ENCODE measurements at regions not wholly inside any gene's neighbourhood (a gene's known extent, or its start where the extent isn't known, plus 50 kb on each side); places are given as distances from the start of the nearest gene placed in this dataset.
"Not testable (repeated sequence)": the region's sequence is repeated elsewhere in the genome, so short reads cannot be mapped to it uniquely, and the experiment has no call there.

DNA sequence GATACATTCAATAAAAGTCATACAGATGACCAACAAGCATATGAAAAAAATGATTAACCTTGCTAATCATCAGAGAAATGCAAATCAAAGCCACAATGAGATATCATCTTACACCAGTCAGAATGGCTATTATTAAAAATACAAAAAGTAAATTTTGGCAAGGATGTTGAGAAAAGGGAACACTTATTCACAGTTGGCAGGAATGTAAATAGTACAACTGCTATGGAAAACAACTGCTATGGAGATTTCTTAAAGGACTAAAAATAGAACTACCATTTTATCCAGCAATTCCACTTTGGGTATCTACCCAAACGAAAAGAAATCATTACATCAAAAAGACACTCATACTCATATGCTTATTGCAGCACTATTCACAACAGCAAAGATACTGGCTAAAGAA, 1121.8 kb downstream of the TBL1XR1 start:
- no peak for DNase-seq (ENCODE audit: low read depth, low spot score)

DNA sequence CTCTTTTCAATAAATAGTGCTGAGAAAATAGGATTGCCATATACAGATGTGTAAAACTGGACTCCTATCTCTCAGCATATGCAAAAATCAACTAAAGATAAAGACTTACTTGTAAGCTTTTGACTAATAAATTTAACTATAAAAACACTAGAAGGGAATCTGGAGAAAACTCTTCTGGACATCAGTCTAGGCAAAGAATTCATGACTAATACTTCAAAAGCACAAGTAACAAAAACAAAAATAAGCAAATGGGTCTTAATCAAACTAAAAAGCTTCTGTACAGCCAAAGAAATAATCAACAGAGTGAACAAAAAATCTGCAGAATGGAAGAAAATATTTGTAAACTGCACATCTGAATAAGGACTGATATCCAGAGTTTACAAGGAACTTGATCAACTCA, 1122.2 kb downstream of the TBL1XR1 start:
- no peak for DNase-seq (ENCODE audit: low read depth, low spot score)

DNA sequence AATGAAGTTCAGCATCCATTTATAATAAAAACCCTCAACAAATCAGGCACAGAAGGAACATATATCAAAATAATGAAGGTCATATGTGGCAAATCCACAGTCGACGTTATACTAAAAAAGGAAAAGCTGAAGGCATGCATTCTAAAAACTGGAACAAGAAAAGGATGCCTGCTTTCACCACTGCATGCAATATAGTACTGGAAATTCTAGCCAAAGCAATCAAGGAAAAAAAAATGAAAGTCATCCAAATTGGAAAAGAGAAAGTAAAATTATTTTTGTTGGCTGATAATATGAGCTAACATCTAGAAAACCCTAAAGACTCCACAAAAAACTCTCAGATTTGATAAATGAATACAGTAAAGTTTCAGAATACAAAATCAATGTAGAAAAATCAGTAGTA, 1123.2 kb downstream of the TBL1XR1 start:
- no peak for DNase-seq (ENCODE audit: low read depth, low spot score)

DNA sequence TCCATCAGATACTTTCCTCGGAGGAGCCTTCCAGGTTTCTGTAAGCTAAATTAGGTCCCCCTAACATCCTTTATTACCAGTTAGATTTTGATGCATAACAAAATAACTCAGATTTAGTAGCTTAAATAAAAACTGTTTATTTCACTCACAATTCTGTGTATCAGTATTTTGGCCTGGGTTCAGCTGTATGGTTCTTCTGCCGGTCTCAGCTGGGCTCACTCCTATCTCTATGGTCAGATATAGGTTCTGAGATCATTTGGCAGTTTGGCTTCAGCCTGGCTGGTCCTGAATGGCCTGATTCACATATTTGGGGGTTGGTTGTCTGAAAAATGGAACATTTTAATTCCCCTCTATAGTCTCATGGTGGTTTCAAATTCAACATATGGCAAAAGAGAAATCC, 1125.3 kb downstream of the TBL1XR1 start:
- no peak for DNase-seq (ENCODE audit: low read depth, low spot score)

DNA sequence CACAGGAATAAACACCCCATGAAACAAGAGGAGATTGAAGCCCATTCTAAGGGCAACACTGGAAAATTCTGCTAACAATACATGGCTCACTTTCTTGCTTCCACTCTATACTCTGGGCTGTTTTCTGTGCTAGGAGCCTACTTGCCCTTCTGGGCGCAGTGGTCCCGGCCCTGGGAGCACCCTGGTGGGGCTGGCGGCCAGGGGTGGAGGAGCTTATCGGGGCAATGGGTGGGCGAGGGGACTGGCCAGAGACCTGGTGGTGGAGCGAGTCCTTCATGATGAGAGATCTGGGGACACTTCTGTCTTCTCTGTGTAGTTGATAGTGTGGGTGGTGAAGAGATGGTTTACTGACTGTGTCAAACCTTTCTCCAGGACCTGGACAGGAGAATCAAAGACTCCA, 1128.5 kb downstream of the TBL1XR1 start:
- no peak for DNase-seq (ENCODE audit: low read depth, low spot score)

DNA sequence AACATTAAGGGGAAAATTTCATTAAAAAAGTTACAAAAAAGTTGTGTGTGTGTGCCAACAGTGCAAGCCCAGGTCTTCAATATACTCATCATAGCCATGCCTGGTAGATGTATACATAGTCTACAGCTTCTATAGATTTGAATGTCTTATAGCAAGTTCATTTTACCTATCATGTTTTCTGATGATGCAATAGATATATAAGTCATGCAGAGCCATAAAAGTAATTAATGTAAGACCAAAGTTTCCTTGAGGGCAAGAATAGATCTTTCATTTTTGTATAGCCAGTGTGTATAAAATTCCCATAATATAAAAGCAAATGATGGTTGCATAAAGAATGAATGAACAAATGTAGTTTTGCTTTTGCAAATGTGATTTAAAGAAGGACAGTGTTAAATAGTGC, 1138.4 kb downstream of the TBL1XR1 start:
- no peak for DNase-seq (ENCODE audit: low read depth, low spot score)

DNA sequence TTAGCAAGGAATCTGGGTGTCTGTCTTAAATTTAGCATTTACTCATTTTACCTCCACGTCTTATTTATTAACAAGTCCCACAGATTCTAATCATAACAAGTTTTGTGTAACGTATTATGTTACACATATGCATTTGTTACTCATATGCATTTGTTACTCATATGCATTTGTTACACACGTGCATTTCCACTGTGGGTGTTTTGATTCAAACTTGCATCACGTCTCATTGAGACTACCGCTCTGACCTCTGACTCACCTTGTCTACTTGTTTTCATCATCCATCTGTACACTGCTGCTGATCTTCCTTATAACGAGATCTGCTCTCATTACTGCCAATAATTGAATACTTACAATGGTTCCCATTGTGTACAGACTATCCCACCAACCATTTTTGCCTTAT, 1141.4 kb downstream of the TBL1XR1 start:
- no peak for DNase-seq (ENCODE audit: low read depth, low spot score)

DNA sequence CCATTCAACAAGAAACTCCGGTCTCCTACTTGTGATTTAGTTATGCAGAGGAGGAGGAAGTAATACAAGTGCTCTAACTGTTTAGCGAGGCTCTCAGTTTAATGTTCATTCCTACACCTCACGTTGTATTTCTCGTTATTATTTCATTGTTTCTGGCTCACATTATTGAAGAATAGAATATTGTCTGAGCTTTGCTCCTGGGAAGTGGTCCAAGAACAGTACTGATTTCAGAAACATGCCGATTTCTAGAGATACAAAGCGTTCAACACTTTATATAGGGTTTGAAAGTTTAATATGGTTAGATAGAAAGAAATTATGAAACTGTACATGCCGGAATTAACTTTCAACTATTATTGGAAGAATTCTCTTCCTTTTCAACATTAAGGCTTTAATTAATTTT, 1145.5 kb downstream of the TBL1XR1 start:
- no peak for DNase-seq (ENCODE audit: low read depth, low spot score)

DNA sequence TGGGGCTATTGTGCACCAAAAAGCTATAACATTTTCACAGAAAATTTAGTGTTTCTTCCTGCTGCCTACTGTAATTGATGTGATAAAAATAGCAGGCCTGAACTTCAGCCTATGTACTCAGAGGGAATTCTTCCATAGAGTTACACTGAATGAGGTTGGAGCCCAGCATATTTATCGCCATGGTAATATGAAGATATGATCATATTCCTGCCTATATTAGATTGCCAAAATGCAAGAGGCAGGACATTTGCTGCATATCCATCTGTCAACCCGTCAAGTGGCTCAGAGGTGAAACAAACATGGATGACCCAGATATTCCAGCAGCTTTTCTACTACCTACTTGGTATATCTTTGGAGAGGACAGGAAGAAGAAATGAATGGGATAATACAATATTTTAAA, 1150.6 kb downstream of the TBL1XR1 start:
- DNase-seq (ENCODE audit: low read depth, low spot score) = no peak

DNA sequence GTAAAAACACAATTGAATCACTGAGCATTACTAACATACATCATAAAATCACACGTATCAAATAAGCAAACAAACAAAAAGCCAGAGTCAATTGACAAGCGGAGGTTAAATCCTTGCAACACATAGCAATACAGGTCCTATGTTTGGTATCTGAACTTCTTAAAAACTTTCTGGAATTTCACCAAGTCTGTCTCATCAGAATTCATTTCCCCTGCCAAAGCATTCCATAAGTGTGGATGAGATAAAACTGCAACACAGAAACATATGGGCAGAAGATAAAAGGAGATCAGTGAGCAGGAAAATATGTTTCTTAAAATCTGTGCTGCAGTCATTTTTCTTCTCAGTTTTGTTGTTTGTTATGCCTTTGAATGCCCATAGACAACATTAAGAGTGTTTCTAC, 1155.5 kb downstream of the TBL1XR1 start:
- no peak for DNase-seq (ENCODE audit: low read depth, low spot score)

DNA sequence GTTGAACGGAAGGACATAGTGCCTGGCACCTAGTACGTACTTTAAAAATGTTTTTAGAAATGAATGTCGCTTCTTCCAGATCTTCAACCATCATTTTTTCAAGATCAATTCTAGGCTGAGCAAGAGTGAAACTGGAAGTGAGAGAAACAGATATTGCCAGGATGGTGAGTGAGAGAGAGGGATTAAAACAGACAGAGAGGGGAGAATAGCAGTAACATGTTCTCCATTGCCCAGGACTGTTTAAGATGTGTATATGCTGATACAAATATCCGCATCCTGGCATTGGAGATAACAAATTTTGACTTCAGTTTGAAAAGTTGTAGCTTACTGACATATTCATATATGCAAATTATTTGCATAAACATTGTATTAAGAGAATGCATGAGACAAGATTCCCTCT, 1156.1 kb downstream of the TBL1XR1 start:
- DNase-seq (ENCODE audit: low read depth, low spot score) = no peak

DNA sequence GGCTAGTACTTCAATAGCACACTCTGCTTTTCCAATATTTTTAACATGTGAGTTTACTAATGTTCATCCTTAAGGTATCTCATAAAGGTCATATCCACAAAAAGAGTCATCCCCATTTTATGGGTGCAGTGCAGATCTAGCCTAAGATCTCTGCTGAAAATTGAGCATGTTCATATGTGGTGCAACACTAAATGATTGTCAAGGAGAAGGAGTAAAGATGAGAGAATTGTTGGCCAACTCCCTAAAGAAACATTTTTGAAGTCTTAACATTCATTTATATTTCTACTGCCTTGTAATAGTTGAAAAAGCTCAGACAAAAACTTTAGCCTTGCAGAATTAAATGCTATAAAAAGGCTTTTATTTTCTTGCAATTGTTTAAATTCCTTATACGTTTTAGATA, 1159.6 kb downstream of the TBL1XR1 start:
- DNase-seq (ENCODE audit: low read depth, low spot score) = no peak

DNA sequence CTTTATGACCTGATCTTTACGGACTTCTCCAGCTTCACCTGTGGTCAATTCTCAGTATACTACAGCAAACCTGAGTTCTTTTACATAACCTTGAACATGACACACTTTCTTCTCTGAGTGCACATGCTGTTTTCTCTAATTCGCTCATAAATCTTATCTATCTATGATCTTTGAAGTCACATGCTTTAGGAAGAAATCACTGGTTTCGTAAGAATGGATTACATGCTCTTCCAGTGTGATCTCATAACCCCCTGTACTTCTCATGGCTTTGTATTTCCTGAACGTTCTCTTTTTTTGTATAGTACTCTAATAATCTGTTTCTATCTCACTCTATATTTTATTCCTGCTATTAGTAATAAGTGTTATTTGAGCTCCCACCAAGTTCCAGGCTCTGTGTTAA, 1165.2 kb downstream of the TBL1XR1 start:
- DNase-seq (ENCODE audit: low read depth, low spot score) = no peak

DNA sequence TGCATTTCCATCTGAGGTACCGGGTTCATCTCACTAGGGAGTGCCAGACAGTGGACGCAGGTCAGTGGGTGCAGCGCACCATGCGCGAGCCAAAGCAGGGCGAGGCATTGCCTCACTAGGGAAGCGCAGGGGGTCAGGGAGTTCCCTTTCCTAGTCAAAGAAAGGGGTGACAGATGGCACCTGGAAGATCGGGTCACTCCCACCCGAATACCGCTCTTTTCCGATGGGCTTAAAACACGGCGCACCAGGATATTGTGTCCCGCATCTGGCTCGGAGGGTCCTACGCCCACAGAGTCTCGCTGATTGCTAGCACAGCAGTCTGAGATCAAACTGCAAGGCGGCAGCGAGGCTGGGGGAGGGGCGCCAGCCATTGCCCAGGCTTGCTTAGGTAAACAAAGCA, 1157.1 kb downstream of the NAALADL2 start:
- DNase-seq (ENCODE audit: low read depth, low spot score) = not testable (repeated sequence)

DNA sequence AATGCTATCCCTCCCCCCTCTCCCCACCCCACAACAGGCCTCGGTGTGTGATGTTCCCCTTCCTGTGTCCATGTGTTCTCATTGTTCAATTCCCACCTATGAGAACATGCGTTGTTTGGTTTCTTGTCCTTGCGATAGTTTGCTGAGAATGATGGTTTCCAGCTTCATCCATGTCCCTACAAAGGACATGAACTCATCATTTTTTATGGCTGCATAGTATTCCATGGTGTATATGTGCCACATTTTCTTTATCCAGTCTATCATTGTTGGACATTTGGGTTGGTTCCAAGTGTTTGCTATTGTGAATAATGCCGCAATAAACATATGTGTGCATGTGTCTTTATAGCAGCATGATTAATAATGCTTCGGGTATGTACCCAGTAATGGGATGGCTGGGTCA, 1156.1 kb downstream of the NAALADL2 start:
- DNase-seq (ENCODE audit: low read depth, low spot score) = not testable (repeated sequence)

DNA sequence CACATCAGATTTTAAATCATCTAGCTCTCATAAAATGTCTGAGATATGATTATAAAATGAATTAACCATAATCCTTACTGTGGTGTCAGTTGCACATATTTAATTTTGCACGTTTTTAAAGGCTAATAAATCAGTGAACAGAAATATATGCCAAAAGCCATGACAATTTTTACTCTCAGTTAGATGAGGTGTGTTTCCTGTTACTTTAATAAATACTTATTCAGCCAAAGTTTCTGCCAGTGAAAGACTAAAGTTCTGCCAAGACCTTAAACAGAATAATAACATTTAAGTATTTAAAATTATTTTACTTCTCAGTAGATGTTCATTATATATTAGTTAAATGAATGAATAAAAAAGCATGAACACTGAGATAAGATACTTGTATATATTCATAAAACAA, 1150.1 kb downstream of the NAALADL2 start:
- DNase-seq (ENCODE audit: low read depth, low spot score) = no peak

DNA sequence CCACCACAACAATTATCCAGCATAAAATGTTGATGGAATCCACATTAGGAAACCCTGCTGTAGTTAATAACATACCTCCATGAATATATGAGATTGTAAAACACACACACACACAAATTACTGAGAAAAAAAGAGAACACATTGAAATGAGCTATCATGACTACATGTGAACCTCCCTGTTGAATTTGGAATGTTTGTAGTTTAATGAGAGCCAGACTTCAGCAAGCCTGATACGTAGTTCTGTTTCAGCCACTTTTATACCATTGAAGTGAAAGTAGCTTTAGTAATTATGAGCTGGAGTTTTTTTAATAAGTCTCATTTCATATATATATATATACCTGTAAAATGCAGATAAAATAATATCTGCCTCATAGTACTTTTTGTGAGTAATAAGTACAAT, 1146.4 kb downstream of the NAALADL2 start:
- DNase-seq (ENCODE audit: low read depth, low spot score) = no peak

DNA sequence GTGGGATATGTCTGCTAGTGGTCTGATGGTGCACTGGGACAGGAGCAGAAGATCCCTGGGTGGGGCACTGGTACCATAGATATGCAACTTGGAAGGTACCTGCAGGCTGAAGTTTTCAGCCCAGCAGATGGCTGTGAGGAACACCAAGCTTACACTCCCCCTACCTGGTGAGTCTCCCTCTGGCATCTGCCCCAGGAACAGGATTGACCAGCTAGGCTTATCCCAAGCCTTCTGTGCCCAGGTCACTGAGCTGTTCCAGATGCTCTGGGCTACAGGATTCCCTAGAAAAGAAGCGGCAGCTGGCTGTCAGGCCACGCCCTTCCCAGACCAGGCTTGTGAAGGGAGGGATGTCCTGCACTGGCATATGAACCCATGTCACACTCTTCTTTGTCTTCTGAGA, 1130.0 kb downstream of the NAALADL2 start:
- no peak for DNase-seq (ENCODE audit: low read depth, low spot score)

DNA sequence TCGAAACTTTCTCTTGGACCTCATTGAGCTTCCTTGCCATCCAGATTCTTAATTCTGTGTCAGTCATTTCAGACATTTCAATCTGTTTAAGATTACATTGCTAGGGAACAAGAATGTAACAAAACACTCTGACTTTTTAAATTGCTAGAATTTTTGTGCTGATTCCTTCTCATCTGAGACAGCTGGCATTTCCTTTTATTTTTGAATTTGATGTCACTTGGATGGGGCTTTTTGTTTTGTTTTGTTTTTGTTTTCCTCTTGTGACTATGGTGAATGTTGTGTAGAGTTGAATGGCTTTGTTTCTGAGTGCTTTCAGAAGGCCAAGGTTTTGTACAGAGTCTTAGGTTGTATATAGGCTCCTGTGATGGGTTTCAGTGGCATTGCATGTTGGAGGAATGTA, 1129.3 kb downstream of the NAALADL2 start:
- no peak for DNase-seq (ENCODE audit: low read depth, low spot score)

DNA sequence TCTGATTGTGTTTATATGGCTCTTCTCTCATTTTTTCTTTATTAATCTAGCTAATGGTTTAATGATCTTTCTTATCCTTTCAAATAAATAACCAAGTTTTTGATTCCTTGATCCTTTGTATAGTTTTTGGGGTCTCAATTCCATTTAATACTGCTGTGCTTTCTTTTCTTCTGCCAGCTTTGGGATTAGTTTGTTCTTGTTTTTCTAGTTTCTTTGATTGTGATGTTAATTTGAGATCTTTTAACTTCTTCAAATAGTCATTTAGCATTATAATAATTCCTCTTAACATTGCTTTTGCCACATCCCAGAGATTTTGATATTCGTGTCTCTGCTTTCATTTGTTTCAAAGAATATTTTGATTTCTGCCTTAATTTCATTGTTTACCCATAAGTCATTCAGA, 1126.6 kb downstream of the NAALADL2 start:
- DNase-seq (ENCODE audit: low read depth, low spot score) = no peak

DNA sequence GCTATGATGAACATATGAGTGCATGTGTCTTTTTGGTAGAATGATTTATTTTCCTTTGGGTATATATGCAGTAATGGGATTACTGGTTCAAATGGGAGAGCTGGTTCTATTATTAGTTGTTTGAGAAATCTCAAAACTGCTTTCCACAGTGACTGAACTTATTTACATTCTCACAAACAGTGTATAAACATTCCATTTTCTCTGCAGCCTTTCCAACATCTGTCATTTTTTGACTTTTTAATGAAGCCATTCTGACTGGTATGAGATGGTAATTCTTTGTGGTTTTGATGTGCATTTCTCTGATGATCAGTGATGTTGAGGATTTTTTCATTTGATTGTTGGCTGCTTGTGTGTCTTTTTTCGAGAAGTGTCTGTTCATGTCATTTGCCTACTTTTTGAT, 1124.2 kb downstream of the NAALADL2 start:
- no peak for DNase-seq (ENCODE audit: low read depth, low spot score)

DNA sequence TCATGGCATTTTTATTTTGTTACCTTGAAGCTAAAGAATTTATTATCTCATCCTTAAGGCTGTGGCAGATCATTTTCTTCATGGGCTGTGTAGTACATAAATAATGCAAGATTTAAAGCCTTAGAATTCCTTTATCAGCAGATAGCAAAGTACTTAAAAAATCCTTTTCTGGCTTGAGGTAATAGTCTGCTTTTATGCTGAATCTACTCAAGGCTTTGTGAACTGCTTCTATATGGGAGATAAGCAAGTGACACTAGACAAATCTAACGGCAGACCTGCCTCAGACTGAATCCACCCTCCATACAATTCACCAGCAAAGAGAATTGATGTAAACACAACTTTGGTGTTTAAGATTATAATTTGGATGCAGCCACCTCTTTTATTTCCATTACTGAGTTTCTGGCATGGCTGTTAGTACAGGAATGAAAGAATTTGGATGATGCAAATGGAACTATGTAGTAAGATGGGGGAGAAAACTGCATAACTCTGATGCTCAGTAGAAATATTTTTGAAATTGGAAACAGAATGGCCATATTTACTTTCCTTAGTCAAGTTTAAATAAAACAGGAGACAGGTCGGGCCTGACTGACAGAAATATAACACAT, 1121.5 kb downstream of the NAALADL2 start:
- no peak for DNase-seq (ENCODE audit: low read depth, low spot score)

DNA sequence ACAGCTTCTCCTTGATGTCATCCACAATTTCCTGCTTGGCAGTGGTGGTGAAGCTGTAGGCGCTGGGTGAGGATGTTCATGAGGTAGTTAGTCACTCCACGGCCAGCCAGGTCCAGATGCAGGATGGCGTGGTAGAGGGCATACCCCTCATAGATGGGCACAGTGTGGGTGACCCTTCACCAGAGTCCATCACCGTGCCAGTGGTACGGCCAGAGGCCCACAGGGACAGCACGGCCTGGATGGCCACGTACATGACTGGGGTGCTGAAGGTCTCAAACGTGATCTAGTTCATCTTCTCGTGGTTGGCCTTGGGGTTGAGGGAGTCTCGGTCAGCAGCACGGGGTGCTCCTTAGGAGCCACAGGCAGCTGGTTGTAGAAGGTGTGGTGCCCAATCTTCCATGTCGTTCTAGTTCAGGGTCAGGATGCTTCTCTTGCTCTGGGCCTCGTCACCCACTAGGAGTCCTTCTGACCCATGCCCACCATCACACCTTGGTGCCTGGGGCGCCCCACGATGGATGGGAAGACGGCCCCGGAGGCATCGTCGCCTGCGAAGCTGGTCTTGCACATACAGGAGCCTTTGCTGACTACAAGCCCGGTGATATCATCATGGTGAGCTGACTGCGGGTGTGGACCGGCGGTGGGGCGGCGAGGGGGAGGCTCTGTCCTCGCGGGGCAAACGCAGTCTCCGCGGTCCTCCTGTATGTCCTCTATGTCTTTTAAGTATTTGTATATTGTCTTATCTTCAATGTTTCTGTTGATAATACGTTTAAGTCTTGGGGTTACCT, 1119.0 kb downstream of the NAALADL2 start:
- DNase-seq (ENCODE audit: low read depth, low spot score) = no peak

DNA sequence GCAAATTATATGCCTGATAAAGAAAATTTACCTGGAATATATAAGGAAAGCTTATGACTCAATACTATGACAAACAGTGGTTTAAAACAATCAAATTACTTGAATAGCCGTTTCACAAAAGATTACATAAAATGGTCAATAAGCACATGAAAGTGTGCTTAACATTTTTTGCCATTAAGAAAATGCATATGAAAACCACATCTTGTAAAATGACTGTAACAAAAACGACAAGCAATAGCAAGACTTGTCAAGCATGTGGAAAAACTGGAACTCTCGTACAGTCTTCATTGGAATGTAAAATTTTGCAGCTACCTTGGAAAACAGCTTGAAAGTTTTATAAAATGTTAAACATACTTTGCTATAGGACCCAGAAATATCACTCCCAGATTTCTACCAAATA, 1110.3 kb downstream of the NAALADL2 start:
- no peak for DNase-seq (ENCODE audit: low read depth, low spot score)
